ENCODE measurements at regions not wholly inside any gene's neighbourhood (a gene's known extent, or its start where the extent isn't known, plus 50 kb on each side); places are given as distances from the start of the nearest gene placed in this dataset.

- DNase-seq = no peak
Measured at GRCh38 chr6:150651808-150652470, 52.3 kb downstream of the PLEKHG1 start.

DNA sequence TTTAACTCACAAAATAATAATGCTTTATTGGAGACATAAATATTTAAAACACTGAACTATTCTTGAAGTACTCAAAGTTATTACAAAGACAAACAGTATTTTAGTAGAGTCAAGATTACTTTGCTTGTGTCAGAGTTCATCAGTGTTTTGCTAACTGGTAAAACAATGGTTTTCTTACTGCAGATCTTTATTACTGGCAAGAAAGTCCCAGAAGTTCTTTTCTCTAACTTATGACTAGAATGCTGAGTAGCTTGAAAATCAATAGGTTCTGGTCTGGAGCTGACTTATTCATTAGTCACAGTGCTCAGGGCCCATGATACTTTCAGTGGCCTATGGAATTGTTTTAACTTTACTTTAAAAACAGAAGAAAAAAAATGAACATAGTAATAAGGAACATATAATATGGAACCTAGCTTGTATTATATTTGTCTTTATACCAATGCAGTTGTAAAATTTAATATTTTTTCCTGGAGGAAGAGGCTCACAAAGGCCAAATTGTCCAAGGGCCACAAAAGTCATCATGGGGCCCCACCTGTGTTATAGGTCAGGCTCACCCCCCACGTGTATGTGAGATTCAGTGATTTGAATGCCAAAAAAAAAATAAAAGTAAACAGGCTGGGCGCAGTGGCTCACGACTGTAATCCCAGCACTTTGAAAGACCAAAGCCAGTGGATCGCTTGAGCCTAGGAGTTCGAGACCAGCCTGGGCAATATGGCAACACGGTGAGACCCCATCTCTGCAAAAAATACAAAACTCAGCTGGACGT is 53.3 kb downstream of the PLEKHG1 start:
- DNase-seq = no peak

DNA sequence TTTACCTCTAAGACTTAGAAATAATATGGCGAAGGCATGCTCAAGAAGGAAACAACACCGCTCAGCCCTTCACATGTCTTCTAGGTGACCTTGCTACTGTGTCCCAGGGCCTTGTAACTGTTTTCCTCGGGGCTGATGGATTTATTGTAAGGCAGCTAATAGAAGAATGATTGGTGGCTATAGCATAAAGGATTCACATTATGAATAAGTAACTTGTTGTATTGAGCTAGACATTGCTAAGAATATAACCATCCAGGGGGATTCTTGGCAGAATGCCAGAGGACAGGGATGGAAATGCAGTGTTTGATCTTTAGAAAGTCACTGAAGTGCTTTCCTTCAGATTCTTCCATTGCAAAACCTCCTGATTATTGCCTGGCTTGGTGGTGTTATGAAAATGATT is 54.9 kb downstream of the PLEKHG1 start:
- no peak for DNase-seq

GRCh38 chr6:150656156-150656555 is 56.5 kb downstream of the PLEKHG1 start:
- no peak for DNase-seq

DNA sequence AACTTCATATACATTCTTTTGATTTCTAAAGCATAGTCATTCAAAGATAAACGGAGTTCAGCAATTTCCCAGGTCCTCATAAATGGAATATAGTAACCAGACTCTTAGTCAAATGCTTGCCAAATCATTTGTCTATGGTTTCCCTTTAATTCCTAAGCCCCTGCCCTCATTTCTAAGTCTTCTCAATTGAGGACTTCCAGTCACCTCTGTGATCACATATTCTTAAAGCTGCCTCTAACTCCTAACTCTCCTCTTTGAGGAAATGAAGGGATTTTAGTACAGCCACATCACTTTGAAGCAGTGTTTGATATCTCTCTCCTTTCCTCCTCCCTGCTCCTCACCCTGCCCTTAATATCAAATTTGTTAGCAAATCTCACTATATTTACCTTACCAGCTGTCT is 58.7 kb downstream of the PLEKHG1 start:
- DNase-seq = no peak

DNA sequence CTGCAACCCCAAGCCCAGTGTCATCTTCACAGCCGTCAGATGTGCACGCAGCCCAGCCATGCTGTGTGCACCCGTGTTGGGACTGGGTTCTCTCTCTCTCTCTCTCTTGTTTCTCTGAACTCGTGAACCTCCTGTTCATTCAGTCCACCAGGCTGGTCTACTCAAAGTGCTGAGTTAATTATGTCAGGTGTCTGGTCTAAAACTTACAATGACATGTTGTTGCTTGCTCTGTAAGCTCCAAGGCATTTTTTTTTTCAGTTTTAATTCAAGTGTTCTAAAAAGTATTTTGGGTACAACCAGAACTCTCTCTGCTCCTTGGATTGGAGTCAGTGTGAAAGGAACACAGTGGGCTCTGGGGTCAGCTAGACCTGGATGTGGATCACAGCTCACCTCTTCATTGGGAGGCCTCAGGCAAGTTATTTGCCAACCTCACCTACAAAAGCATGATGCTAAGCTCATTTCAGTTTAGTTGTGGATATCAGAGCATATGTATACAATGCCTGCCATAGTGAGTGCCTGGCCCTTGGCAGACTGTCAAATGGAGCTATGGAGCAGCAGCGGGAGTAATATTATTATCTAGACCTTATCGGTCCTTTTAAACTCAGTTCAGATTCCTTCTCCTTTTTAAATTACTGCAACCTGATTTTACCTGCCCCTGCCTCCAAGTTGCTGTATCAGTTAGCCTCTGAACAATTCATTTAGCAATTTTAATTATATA is 59.5 kb downstream of the PLEKHG1 start:
- no peak for DNase-seq

GRCh38 chr6:150661216-150662007 is 61.7 kb downstream of the PLEKHG1 start:
- DNase-seq = no peak

- no peak for DNase-seq
Measured at GRCh38 chr6:150662814-150663213, 63.1 kb downstream of the PLEKHG1 start.

DNA sequence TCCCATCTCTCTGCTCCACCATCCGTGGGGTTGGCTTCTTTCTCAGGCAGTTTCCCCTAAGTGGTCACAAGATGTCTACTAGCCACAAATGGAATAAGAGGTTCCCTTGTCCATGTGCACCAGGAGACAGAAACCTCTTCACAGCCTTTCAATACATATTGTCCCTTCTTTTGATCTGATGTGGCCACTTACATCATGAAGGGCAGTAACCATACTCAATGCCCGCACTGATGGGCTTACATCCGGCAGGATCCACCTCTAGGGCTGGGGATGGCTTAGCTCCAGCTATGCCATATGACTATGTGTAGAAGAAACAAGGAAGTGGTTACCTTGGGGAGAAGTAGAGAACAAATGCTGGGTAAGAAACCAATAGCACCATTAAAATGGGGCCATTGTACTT is 64.4 kb downstream of the PLEKHG1 start:
- DNase-seq = no peak

- no peak for DNase-seq
Measured at GRCh38 chr6:150666071-150666470, 66.4 kb downstream of the PLEKHG1 start.

DNA sequence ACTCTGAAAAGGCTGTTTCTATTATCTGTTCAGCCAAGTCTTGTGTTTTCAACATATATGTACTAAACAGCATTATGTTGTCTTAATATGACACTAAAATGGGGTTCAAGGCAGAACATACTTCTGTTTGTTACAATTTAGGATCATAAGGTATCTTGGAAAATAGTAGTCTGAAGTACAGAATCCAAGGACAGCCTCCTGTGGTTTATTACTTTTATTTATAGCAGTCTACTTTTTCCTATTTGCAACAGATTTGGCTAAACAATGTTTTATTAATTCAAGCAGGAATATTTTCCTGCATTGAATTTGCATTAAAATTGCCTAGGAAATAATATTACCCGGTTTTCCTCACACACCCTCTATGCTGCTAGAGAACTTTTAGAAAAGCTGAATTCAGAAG is 67.7 kb downstream of the PLEKHG1 start:
- no peak for DNase-seq

DNA sequence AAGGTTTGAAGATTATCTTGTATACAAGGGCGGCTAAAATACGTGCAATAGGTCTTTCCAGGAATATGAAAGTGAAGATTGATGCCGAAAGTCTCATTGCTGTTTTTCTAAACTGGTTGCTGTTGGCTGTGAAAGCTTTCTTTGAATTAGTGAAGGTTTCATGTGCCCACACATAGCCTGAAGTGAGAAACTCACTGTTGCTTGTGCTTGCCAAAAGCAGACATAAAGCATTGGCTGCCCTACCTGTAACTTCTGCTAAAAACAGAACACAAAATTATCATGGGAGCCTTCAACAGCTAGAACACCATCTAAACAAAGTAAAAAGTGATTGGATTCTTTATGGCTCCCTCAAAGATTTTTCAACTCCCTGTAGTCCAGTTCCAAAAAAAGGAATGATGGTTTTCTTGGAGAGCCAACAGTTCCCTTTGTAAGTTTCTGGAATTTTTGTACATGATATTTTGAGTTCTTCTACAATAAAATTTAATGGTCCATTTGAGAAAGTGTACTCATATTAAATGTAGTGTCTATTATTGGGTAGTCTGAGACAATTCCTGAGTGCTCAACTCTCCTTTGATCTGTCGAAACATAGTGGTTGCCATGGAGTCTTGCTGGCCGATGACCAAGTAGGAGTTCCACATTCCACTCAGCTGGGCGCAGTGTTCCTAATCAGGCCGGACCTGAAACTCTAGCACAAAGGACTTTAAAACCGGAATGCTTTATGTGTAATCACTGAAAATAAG is 68.5 kb downstream of the PLEKHG1 start:
- no peak for DNase-seq

DNA sequence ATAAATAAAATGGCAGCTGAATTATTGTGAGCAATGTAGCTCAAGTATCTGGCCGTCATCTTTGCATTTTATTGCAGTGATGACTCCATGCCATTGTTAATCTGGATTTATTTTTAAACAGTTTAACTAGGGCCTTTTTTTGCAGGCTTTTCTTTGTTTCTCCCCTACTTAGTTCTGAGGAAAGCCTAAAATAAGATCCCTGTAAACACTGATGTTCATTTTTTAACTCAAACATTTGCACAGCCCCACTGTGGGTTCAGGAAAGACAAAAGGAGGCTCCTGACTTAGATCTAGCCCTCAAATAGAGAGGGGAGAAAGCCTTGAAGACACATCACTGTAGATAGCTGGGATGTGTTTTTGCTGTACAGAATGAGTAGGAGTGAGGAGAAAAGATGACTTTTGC is 69.2 kb downstream of the PLEKHG1 start:
- DNase-seq = no peak

DNA sequence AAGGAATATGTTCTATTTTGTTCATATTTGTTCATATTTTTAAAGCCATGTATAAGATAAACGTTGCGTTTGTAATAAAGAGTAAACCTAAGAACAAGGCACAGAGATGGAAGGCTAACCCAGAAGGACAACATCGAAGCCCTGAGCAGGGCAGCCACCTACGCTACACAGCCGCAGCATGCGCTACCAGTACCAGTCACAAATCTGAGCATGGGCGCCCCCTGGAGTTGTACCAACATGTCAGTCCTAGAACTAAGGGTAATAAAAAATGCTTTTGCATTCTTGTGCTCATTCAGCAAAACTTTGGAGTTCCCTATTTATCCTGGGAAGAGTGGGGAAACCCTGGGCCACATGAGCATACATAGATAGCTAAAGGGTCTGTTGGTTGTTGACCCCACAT is 70.6 kb downstream of the PLEKHG1 start:
- no peak for DNase-seq

- DNase-seq = no peak
Measured at GRCh38 chr6:150672800-150673199, 73.1 kb downstream of the PLEKHG1 start.

- DNase-seq = no peak
Measured at GRCh38 chr6:150673720-150674346, 74.1 kb downstream of the PLEKHG1 start.

GRCh38 chr6:150676344-150676743 is 76.7 kb downstream of the PLEKHG1 start:
- DNase-seq = no peak

- no peak for DNase-seq
Measured at GRCh38 chr6:150676772-150677171, 77.1 kb downstream of the PLEKHG1 start.

GRCh38 chr6:150680510-150680909 is 80.8 kb downstream of the PLEKHG1 start:
- no peak for DNase-seq

- DNase-seq = no peak
Measured at GRCh38 chr6:150681578-150682395, 82.1 kb downstream of the PLEKHG1 start.

GRCh38 chr6:150683320-150683719 is 83.6 kb downstream of the PLEKHG1 start:
- DNase-seq = no peak
